ENCODE measurements at regions not wholly inside any gene's neighbourhood (a gene's known extent, or its start where the extent isn't known, plus 50 kb on each side); places are given as distances from the start of the nearest gene placed in this dataset.
"Not testable (repeated sequence)": the region's sequence is repeated elsewhere in the genome, so short reads cannot be mapped to it uniquely, and the experiment has no call there.

GRCh38 chr7:26424319-26424718, 132.7 kb downstream of the SNX10 start:
- in situ Hi-C loops (cut with MboI; ENCODE audit: low pct_unique_long_range_greater_than_20kb, low sequenced_read_pairs); DNase-seq: not testable (repeated sequence)

- in situ Hi-C loops (cut with MboI; ENCODE audit: low pct_unique_long_range_greater_than_20kb, low sequenced_read_pairs): no loop called here
- DNase-seq: no peak
Observed at GRCh38 chr7:26425655-26426054, 134.0 kb downstream of the SNX10 start.

- in situ Hi-C loops (cut with MboI; ENCODE audit: low pct_unique_long_range_greater_than_20kb, low sequenced_read_pairs): no loop called here
- DNase-seq: no peak
Observed at GRCh38 chr7:26426096-26426495, 134.4 kb downstream of the SNX10 start.

GRCh38 chr7:26428571-26428970, 136.9 kb downstream of the SNX10 start:
- in situ Hi-C loops (cut with MboI; ENCODE audit: low pct_unique_long_range_greater_than_20kb, low sequenced_read_pairs): no loop called here
- DNase-seq: peak; percentile 10

- DNase-seq: no peak
- in situ Hi-C loops (cut with MboI; ENCODE audit: low pct_unique_long_range_greater_than_20kb, low sequenced_read_pairs): no loop called here
Observed at GRCh38 chr7:26429168-26429567, 137.5 kb downstream of the SNX10 start.

- DNase-seq: no peak
- in situ Hi-C loops (cut with MboI; ENCODE audit: low pct_unique_long_range_greater_than_20kb, low sequenced_read_pairs): no loop called here
Observed at GRCh38 chr7:26434974-26435373, 143.3 kb downstream of the SNX10 start.

GRCh38 chr7:26437003-26437532, 145.4 kb downstream of the SNX10 start:
- in situ Hi-C loops (cut with MboI; ENCODE audit: low pct_unique_long_range_greater_than_20kb, low sequenced_read_pairs): no loop called here
- no peak for DNase-seq

GRCh38 chr7:26438078-26438477, 146.4 kb downstream of the SNX10 start:
- in situ Hi-C loops (cut with MboI; ENCODE audit: low pct_unique_long_range_greater_than_20kb, low sequenced_read_pairs): no loop called here
- no peak for DNase-seq

- in situ Hi-C loops (cut with MboI; ENCODE audit: low pct_unique_long_range_greater_than_20kb, low sequenced_read_pairs): no loop called here
- DNase-seq: no peak
Observed at GRCh38 chr7:26439521-26440232, 148.0 kb downstream of the SNX10 start.

- in situ Hi-C loops (cut with MboI; ENCODE audit: low pct_unique_long_range_greater_than_20kb, low sequenced_read_pairs): no loop called here
- DNase-seq: no peak
Observed at GRCh38 chr7:26440233-26441001, 148.8 kb downstream of the SNX10 start.

GRCh38 chr7:26441002-26441521, 149.4 kb downstream of the SNX10 start:
- no peak for DNase-seq
- in situ Hi-C loops (cut with MboI; ENCODE audit: low pct_unique_long_range_greater_than_20kb, low sequenced_read_pairs): no loop called here

GRCh38 chr7:26441611-26442277, 150.1 kb downstream of the SNX10 start:
- in situ Hi-C loops (cut with MboI; ENCODE audit: low pct_unique_long_range_greater_than_20kb, low sequenced_read_pairs): no loop called here
- no peak for DNase-seq

- DNase-seq: no peak
- in situ Hi-C loops (cut with MboI; ENCODE audit: low pct_unique_long_range_greater_than_20kb, low sequenced_read_pairs): no loop called here
Observed at GRCh38 chr7:26443006-26443405, 151.3 kb downstream of the SNX10 start.

GRCh38 chr7:26443751-26444150, 152.1 kb downstream of the SNX10 start:
- no peak for DNase-seq
- in situ Hi-C loops (cut with MboI; ENCODE audit: low pct_unique_long_range_greater_than_20kb, low sequenced_read_pairs): no loop called here

GRCh38 chr7:26444555-26444954, 152.9 kb downstream of the SNX10 start:
- DNase-seq: peak; percentile 11
- in situ Hi-C loops (cut with MboI; ENCODE audit: low pct_unique_long_range_greater_than_20kb, low sequenced_read_pairs): no loop called here

GRCh38 chr7:26447116-26447515, 155.5 kb downstream of the SNX10 start:
- DNase-seq: no peak
- in situ Hi-C loops (cut with MboI; ENCODE audit: low pct_unique_long_range_greater_than_20kb, low sequenced_read_pairs): no loop called here

GRCh38 chr7:26449175-26450165, 157.8 kb downstream of the SNX10 start:
- in situ Hi-C loops (cut with MboI; ENCODE audit: low pct_unique_long_range_greater_than_20kb, low sequenced_read_pairs): no loop called here
- DNase-seq: no peak

- no peak for DNase-seq
- in situ Hi-C loops (cut with MboI; ENCODE audit: low pct_unique_long_range_greater_than_20kb, low sequenced_read_pairs): no loop called here
Observed at GRCh38 chr7:26451997-26452396, 160.3 kb downstream of the SNX10 start.

- no peak for DNase-seq
- in situ Hi-C loops (cut with MboI; ENCODE audit: low pct_unique_long_range_greater_than_20kb, low sequenced_read_pairs): no loop called here
Observed at GRCh38 chr7:26454180-26454579, 162.5 kb downstream of the SNX10 start.

Measured in KBM-7 (cell line).